Ascending aorta (tissue), 2 donors: ENCODE measurements at regions not wholly inside any gene's neighbourhood (a gene's known extent, or its start where the extent isn't known, plus 50 kb on each side); places are given as distances from the start of the nearest gene placed in this dataset.

Source experiments
- DNase-seq, 2 donors: peaks; one replicate each; pipeline ENCODE4 v3.0.0-alpha.2; 2019; ENCODE audit warnings: low spot score in 2 of 2
- H3K27ac ChIP-seq, 2 donors: fragments of 200-600 bp; sonication (generic); one replicate each; pipeline ENCODE4 v1.5.1; 2016 to 2017; ENCODE audit warnings: mild to moderate bottlenecking in 1 of 2
- H3K27me3 ChIP-seq: fragments of 200-600 bp; sonication (generic); one replicate; pipeline ENCODE4 v1.5.1; 2017
- H3K36me3 ChIP-seq, 2 donors: fragments of 200-600 bp; sonication (generic); one replicate each; pipeline ENCODE4 v1.5.1; 2016
- H3K4me1 ChIP-seq, 2 donors: fragments of 200-600 bp; sonication (generic); one replicate each; pipeline ENCODE4 v1.5.1; 2016 to 2017; ENCODE audit warnings: mild to moderate bottlenecking in 1 of 2
- H3K4me3 ChIP-seq, 2 donors: fragments of 200-600 bp; sonication (generic); one replicate each; pipeline ENCODE4 v1.5.1; 2016 to 2017; ENCODE audit warnings: mild to moderate bottlenecking in 1 of 2
- H3K9me3 ChIP-seq, 2 donors: fragments of 200-600 bp; sonication (generic); one replicate each; pipeline ENCODE4 v1.5.1; 2016
- intact Hi-C: fragments of 100-400 bp; cut with DNase I; formaldehyde crosslinking; loops from one replicate; pipeline ENCODE4 v1.15.1; 2023
- TF ChIP-seq, protein P1 (sequence below), 3 experiments: fragments of 200-600 bp in 2 of 3; fragments of 450-650 bp in 1 of 3; sonication (generic) in 2 of 3; IDR thresholded peaks; one replicate each; pipeline ENCODE4 v1.5.1; 2016 to 2019; ENCODE audit warnings: antibody characterized with exemption in 3 of 3, mild to moderate bottlenecking in 1 of 3, moderate library complexity in 1 of 3

GRCh38 chr3:182621435-182622240, 171.7 kb upstream of the ATP11B start:
- intact Hi-C loops, result no loop called here
- Histone ChIP-seq H3K36me3 (no peaks in the 10 kb centered on the region), H3K4me1 (no peaks in the 10 kb centered on the region), H3K27ac (no peak overlapping the region), H3K9me3 (no peaks in the 10 kb centered on the region), H3K4me3 (no peak overlapping the region), H3K27me3 (no peaks in the 10 kb centered on the region)
- DNase-seq, result no peak
- TF ChIP-seq, protein P1, sequence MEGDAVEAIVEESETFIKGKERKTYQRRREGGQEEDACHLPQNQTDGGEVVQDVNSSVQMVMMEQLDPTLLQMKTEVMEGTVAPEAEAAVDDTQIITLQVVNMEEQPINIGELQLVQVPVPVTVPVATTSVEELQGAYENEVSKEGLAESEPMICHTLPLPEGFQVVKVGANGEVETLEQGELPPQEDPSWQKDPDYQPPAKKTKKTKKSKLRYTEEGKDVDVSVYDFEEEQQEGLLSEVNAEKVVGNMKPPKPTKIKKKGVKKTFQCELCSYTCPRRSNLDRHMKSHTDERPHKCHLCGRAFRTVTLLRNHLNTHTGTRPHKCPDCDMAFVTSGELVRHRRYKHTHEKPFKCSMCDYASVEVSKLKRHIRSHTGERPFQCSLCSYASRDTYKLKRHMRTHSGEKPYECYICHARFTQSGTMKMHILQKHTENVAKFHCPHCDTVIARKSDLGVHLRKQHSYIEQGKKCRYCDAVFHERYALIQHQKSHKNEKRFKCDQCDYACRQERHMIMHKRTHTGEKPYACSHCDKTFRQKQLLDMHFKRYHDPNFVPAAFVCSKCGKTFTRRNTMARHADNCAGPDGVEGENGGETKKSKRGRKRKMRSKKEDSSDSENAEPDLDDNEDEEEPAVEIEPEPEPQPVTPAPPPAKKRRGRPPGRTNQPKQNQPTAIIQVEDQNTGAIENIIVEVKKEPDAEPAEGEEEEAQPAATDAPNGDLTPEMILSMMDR (IDR thresholded peaks at IDR 0.05), result no peak

- no peak overlapping the region for H3K27ac ChIP-seq
- TF ChIP-seq, protein P1 (IDR thresholded peaks at IDR 0.05), result no peak
- no peak for DNase-seq
- H3K27me3 ChIP-seq, result no peaks in the 10 kb centered on the region
- no peaks in the 10 kb centered on the region for H3K4me1 ChIP-seq
- no peak overlapping the region for H3K4me3 ChIP-seq
- intact Hi-C loops, result no loop called here
- no peaks in the 10 kb centered on the region for H3K36me3 ChIP-seq
- no peaks in the 10 kb centered on the region for H3K9me3 ChIP-seq
Observed at GRCh38 chr3:182622241-182622545, 171.1 kb upstream of the ATP11B start.

DNA sequence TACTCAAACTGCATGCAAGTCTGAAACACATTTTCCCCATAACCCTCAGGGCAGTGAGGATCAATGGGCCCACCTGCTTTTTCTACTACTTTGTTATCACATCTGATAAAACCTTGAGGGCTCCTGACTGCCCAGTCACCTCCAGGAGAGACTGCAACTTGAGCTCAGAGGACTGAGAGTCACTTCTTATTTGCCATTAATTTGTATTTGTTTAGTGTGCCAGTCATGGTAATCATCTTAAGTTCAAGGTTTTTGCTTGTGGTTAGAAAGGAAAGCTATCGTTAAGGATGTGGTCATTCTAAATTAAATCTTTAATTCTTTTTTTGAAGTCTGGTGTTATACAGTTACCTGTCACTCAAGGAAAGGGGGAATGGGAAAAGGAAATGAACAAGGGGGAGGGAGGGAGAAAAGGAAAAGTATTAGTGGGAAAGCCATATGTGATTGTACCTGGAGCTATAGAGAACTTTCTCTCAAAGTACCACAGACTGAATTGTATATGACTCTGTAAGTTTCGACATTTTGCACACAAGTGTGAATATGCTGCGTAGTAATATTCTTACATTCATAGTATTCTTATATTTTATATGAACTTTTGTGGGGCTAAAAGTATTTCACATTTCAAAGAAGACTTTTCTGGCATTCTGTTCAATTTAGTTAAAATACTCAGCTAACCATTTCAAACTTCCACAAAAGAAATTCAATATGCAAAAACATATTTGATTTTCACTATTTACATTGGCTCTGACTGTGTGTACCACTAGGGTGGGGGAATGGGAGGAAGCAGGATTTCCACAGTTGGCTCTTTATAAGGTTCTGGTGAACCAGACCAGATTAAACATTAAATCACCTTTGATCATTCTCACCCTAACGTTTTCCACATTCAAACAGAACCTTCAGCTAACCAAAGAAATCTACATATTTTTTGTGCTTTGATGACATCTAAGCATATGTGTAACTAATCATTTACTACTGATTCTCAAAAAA, 166.5 kb upstream of the ATP11B start:
- Histone ChIP-seq H3K4me3 (no peak overlapping the region), H3K27ac (no peak overlapping the region), H3K4me1 (no peaks in the 10 kb centered on the region), H3K36me3 (no peaks in the 10 kb centered on the region), H3K27me3 (no peaks in the 10 kb centered on the region), H3K9me3 (no peaks in the 10 kb centered on the region)
- intact Hi-C loops, result no loop called here
- DNase-seq, result no peak
- TF ChIP-seq, protein P1 (IDR thresholded peaks at IDR 0.05), result no peak

- H3K36me3 ChIP-seq, result no peaks in the 10 kb centered on the region
- intact Hi-C loops, result no loop called here
- H3K27me3 ChIP-seq, result no peaks in the 10 kb centered on the region
- TF ChIP-seq, protein P1 (IDR thresholded peaks at IDR 0.05), result no peak
- H3K9me3 ChIP-seq, result no peaks in the 10 kb centered on the region
- no peaks in the 10 kb centered on the region for H3K4me1 ChIP-seq
- no peak for DNase-seq
- no peak overlapping the region for H3K4me3 ChIP-seq
- no peak overlapping the region for H3K27ac ChIP-seq
Observed at GRCh38 chr3:182628531-182628930, 164.8 kb upstream of the ATP11B start.

GRCh38 chr3:182629521-182629920, 163.8 kb upstream of the ATP11B start:
- Histone ChIP-seq H3K4me3 (no peak overlapping the region), H3K27me3 (no peaks in the 10 kb centered on the region), H3K27ac (no peak overlapping the region), H3K36me3 (no peaks in the 10 kb centered on the region), H3K4me1 (no peaks in the 10 kb centered on the region), H3K9me3 (no peaks in the 10 kb centered on the region)
- DNase-seq, result no peak
- intact Hi-C loops, result no loop called here
- TF ChIP-seq, protein P1 (IDR thresholded peaks at IDR 0.05), result no peak
